SK-N-SH (cell line): ENCODE measurements at regions not wholly inside any gene's neighbourhood (a gene's known extent, or its start where the extent isn't known, plus 50 kb on each side); places are given as distances from the start of the nearest gene placed in this dataset.

Experiments
- CTCF ChIA-PET: fragments of 300-600, 350-600 bp; formaldehyde crosslinking; extraction: SDS; loops from one replicate; lab custom pipeline; 2021; lab: Yijun Ruan, JAX
- POLR2A ChIA-PET: fragments of 350-600 bp; sonication (Branson Sonifier 250); formaldehyde crosslinking; extraction: SDS; loops from one replicate; lab custom pipeline; 2020; ENCODE audit warnings: antibody characterized with exemption, inconsistent platforms; lab: Yijun Ruan, JAX
- DNase-seq: peaks from one replicate; pipeline ENCODE4 v3.0.0; 2012
- H2AFZ ChIP-seq: fragments of 200-600 bp; sonication (generic); 2 replicates; pipeline ENCODE4 v1.8.1; 2016; ENCODE audit warnings: antibody characterized with exemption, mild to moderate bottlenecking, low read depth
- H3F3A ChIP-seq: fragments of 200-600 bp; sonication (generic); replicated peaks from 2 replicates; pipeline ENCODE3; 2016; ENCODE audit warnings: antibody characterized with exemption, mild to moderate bottlenecking; ENCODE audit not compliant: insufficient read depth
- H3K27ac ChIP-seq, 2 experiments: fragments of 200-500 bp in 1 of 2; fragments of 200-600 bp in 1 of 2; sonication (Bioruptor generic) in 1 of 2; sonication (generic), shearing (Covaris generic) in 1 of 2; 2 replicates each; pipeline versions ENCODE4 v1.5.1 to v1.6.1; 2014 to 2016; ENCODE audit warnings: low read depth in 2 of 2, inconsistent platforms in 1 of 2, low read length in 1 of 2, mild to moderate bottlenecking in 1 of 2, mixed read lengths in 1 of 2
- H3K27me3 ChIP-seq: fragments of 200-600 bp; sonication (generic), shearing (Covaris generic); 2 replicates; pipeline ENCODE4 v1.6.1; 2016; ENCODE audit warnings: mixed run types; ENCODE audit not compliant: insufficient read depth
- H3K36me3 ChIP-seq, 2 experiments: fragments of 200-500 bp in 1 of 2; fragments of 200-600 bp in 1 of 2; sonication (Bioruptor generic) in 1 of 2; sonication (generic) in 1 of 2; replicated peaks in 1 of 2; 2 replicates each; pipeline versions ENCODE3 to v1.5.1; 2014 to 2016; ENCODE audit warnings: low read length in 1 of 2, mild to moderate bottlenecking in 1 of 2; ENCODE audit not compliant: insufficient read depth in 2 of 2, control insufficient read depth in 1 of 2
- H3K4me1 ChIP-seq, 2 experiments: fragments of 200-500 bp in 1 of 2; fragments of 200-600 bp in 1 of 2; sonication (Bioruptor generic) in 1 of 2; sonication (generic), shearing (Covaris generic) in 1 of 2; 2 replicates each; pipeline versions ENCODE4 v1.5.1 to v1.6.1; 2014 to 2016; ENCODE audit warnings: low read depth in 1 of 2, low read length in 1 of 2, mixed run types in 1 of 2; ENCODE audit not compliant: insufficient read depth in 2 of 2, control insufficient read depth in 1 of 2
- H3K4me2 ChIP-seq: fragments of 200-600 bp; sonication (generic), shearing (Covaris generic); 2 replicates; pipeline ENCODE4 v1.6.1; 2017; ENCODE audit warnings: mixed run types
- H3K4me3 ChIP-seq, 2 experiments: fragments of 200-500 bp in 1 of 2; fragments of 200-600 bp in 1 of 2; sonication (Bioruptor generic) in 1 of 2; sonication (generic), shearing (Covaris generic) in 1 of 2; 2 replicates each; pipeline versions ENCODE4 v1.5.1 to v1.8.1; 2014 to 2016; ENCODE audit warnings: low read depth in 2 of 2, inconsistent platforms in 1 of 2, low read length in 1 of 2, mild to moderate bottlenecking in 1 of 2, mixed read lengths in 1 of 2, moderate library complexity in 1 of 2
- H3K79me2 ChIP-seq: fragments of 200-600 bp; sonication (generic); 2 replicates; pipeline ENCODE4 v1.8.1; 2017; ENCODE audit warnings: mild to moderate bottlenecking; ENCODE audit not compliant: insufficient read depth
- H3K9ac ChIP-seq: fragments of 200-600 bp; sonication (generic); 2 replicates; pipeline ENCODE4 v1.6.1; 2017; ENCODE audit warnings: mixed run types
- H3K9me2 ChIP-seq: fragments of 200-600 bp; sonication (generic); 2 replicates; pipeline ENCODE4 v1.6.1; 2017; ENCODE audit warnings: mixed run types
- H3K9me3 ChIP-seq: fragments of 200-600 bp; sonication (generic); 2 replicates; pipeline ENCODE4 v1.6.1; 2017; ENCODE audit warnings: mixed run types, mild to moderate bottlenecking, moderate library complexity
- H4K20me1 ChIP-seq: fragments of 200-600 bp; sonication (generic); 2 replicates; pipeline ENCODE4 v1.6.1; 2017; ENCODE audit warnings: mild to moderate bottlenecking, mixed run types; ENCODE audit not compliant: insufficient read depth
- CHD2 ChIP-seq: fragments of 150-350 bp; IDR thresholded peaks from 2 replicates; pipeline ENCODE4 v1.6.1; 2018; ENCODE audit warnings: low read length; ENCODE audit not compliant: partially characterized antibody
- CTCF ChIP-seq: fragments of 200-600 bp; sonication (generic); IDR thresholded peaks from 2 replicates; pipeline ENCODE4 v1.6.1; 2017; ENCODE audit warnings: antibody characterized with exemption, mild to moderate bottlenecking, moderate library complexity
- EP300 ChIP-seq, 2 experiments: IDR thresholded peaks; 2 replicates each; pipeline versions ENCODE4 v1.4.0 to v1.6.1; 2012; ENCODE audit warnings: borderline replicate concordance in 1 of 2, low read depth in 1 of 2, low read length in 1 of 2
- EZH2phosphoT487 ChIP-seq: fragments of 200-600 bp; sonication (generic); IDR thresholded peaks from 2 replicates; pipeline ENCODE4 v1.6.1; 2017; ENCODE audit warnings: low read depth, mixed run types, mild to moderate bottlenecking, antibody characterized with exemption, moderate library complexity, borderline replicate concordance
- FOSL2 ChIP-seq: IDR thresholded peaks from 2 replicates; pipeline ENCODE4 v1.4.0; 2012; ENCODE audit warnings: low read depth, mild to moderate bottlenecking, moderate library complexity, borderline replicate concordance
- FOXJ3 ChIP-seq: sonication (generic); formaldehyde crosslinking; IDR thresholded peaks from 2 replicates; pipeline ENCODE4 v1.5.1; 2020; ENCODE audit warnings: mild to moderate bottlenecking, missing genetic modification reagents
- GATA2 ChIP-seq: sonication (generic); formaldehyde crosslinking; IDR thresholded peaks from 2 replicates; pipeline ENCODE4 v1.5.0; 2020; ENCODE audit warnings: mild to moderate bottlenecking, missing genetic modification reagents
- JUND ChIP-seq: IDR thresholded peaks from 2 replicates; pipeline ENCODE4 v1.4.0; 2012
- MEF2A ChIP-seq: IDR thresholded peaks from 2 replicates; pipeline ENCODE4 v1.4.0; 2012; ENCODE audit warnings: low read depth, borderline replicate concordance
- PBX3 ChIP-seq: IDR thresholded peaks from 2 replicates; pipeline ENCODE4; 2012
- POLR2AphosphoS5 ChIP-seq: IDR thresholded peaks from 2 replicates; pipeline ENCODE4 v1.6.1; 2012; ENCODE audit warnings: low read depth, low read length
- RAD21 ChIP-seq: IDR thresholded peaks from 2 replicates; pipeline ENCODE4 v1.6.1; 2012; ENCODE audit warnings: mild to moderate bottlenecking, low read length
- RCOR1 ChIP-seq: fragments of 150-350 bp; IDR thresholded peaks from 2 replicates; pipeline ENCODE4 v1.6.1; 2017; ENCODE audit warnings: antibody characterized with exemption, low read length
- RXRA ChIP-seq: IDR thresholded peaks from 2 replicates; pipeline ENCODE4 v1.4.0; 2012; ENCODE audit warnings: low read depth, mild to moderate bottlenecking, borderline replicate concordance
- SIN3A ChIP-seq: IDR thresholded peaks from 2 replicates; pipeline ENCODE4 v1.6.1; 2012; ENCODE audit warnings: low read depth, mild to moderate bottlenecking, low read length, moderate library complexity, borderline replicate concordance
- TAF1 ChIP-seq: IDR thresholded peaks from 2 replicates; pipeline ENCODE4 v1.6.1; 2012; ENCODE audit warnings: low read depth, mild to moderate bottlenecking, low read length, moderate library complexity, borderline replicate concordance
- TCF12 ChIP-seq: IDR thresholded peaks from 2 replicates; pipeline ENCODE4 v1.4.0; 2012
- TEAD4 ChIP-seq: IDR thresholded peaks from 2 replicates; pipeline ENCODE4 v1.4.0; 2012; ENCODE audit warnings: mild to moderate bottlenecking, borderline replicate concordance; ENCODE audit not compliant: insufficient read depth
- USF1 ChIP-seq: IDR thresholded peaks from 2 replicates; pipeline ENCODE4 v1.4.0; 2012; ENCODE audit warnings: low read depth, borderline replicate concordance
- YY1 ChIP-seq: IDR thresholded peaks from 2 replicates; pipeline ENCODE4 v1.4.0; 2012; ENCODE audit warnings: low read depth, mild to moderate bottlenecking
- WGBS: methylation state at CpG from one replicate; pipeline ENCODE4 v1.1.6; 2017; ENCODE audit warnings: low lambda C conversion rate; 5-methylcytosine and 5-hydroxymethylcytosine counted together

- Histone ChIP-seq H3K4me3 (no peak overlapping the region), H3K27ac (no peak overlapping the region), H4K20me1 (no peaks in the 10 kb centered on the region), H3K9me3 (no peaks in the 10 kb centered on the region), H3K36me3 (no peaks in the 10 kb centered on the region), H3K4me2 (no peak overlapping the region), H3K9me2 (no peaks in the 10 kb centered on the region), H3K27me3 (no peaks in the 10 kb centered on the region), H3K9ac (no peak overlapping the region), H3K4me1 (no peaks in the 10 kb centered on the region), H3F3A (no peaks in the 10 kb centered on the region), H2AFZ (no peak overlapping the region), H3K79me2 (no peaks in the 10 kb centered on the region)
- CTCF ChIA-PET: no interaction called here
- no peak for DNase-seq
- TF ChIP-seq YY1 (no peak), FOSL2 (no peak), RCOR1 (no peak), RXRA (no peak), GATA2 (CRISPR knock-in tag) (no peak), JUND (no peak), POLR2AphosphoS5 (no peak), SIN3A (no peak), CHD2 (no peak), RAD21 (no peak), USF1 (no peak), FOXJ3 (CRISPR knock-in tag) (no peak), CTCF (no peak), PBX3 (no peak), TEAD4 (no peak), EP300 (IDR thresholded peaks at IDR 0.05; ENCODE audit: borderline replicate concordance in 1 of 2, low read depth in 1 of 2, low read length in 1 of 2) (no peak), TAF1 (no peak), TCF12 (no peak), MEF2A (no peak), EZH2phosphoT487 (no peak)
- 0% methylated on average over 1 of the region's 1 CpG for WGBS
- POLR2A ChIA-PET: no interaction called here
Measured at GRCh38 chr13:83178008-83178407, 704.3 kb downstream of the SLITRK1 start.
